ENCODE measurements at regions not wholly inside any gene's neighbourhood (a gene's known extent, or its start where the extent isn't known, plus 50 kb on each side); places are given as distances from the start of the nearest gene placed in this dataset.

DNA sequence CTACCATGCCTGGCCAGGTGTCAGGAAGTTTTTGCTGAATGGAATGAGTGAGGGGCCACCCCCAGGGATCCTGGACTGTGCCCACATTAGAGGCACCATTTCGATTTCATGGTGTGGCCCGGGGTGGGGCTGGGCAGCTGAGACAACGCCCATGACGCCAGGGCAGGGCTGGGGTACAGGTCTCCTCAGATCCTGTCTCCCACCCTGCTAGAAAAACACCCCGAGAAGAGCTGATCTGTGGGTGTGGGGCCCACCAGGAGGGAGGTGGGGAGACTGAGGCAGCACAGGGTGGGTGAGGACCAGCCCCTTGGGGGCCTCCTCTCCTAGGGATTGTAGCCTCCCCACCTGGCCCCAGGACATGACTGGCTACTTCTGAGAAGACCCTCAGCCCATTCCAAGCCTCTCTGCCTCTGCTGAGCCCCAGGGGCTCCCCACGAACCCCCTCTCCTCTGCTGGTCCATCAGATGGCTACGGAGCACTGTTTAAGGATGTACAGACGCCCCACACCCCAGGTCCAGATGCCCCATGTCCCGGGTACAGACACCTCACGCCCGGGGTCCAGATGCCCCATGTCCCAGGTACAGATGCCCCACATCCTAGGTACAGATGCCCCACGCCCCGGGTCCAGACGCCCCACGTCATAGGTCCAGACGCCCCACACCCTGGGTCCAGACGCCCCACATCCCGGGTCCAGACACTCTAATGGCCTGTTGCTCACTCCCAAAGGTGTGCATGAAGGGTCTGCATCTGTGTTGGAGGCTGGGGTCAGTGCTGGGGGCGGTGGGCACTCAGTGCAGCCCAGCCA lies 99.4 kb downstream of the MICALL2 start:
- DNase-seq (ENCODE audit: low read depth) = no peak

- DNase-seq (ENCODE audit: low read depth) = no peak
These were observed 98.7 kb downstream of the MICALL2 start for GRCh38 chr7:1360521-1360971.

- DNase-seq (ENCODE audit: low read depth) = no peak
These were observed 98.1 kb downstream of the MICALL2 start for GRCh38 chr7:1361016-1361755.

GRCh38 chr7:1361756-1362125 lies 97.5 kb downstream of the MICALL2 start:
- no peak for DNase-seq (ENCODE audit: low read depth)

GRCh38 chr7:1362301-1362700 lies 97.0 kb downstream of the MICALL2 start:
- no peak for DNase-seq (ENCODE audit: low read depth)

DNA sequence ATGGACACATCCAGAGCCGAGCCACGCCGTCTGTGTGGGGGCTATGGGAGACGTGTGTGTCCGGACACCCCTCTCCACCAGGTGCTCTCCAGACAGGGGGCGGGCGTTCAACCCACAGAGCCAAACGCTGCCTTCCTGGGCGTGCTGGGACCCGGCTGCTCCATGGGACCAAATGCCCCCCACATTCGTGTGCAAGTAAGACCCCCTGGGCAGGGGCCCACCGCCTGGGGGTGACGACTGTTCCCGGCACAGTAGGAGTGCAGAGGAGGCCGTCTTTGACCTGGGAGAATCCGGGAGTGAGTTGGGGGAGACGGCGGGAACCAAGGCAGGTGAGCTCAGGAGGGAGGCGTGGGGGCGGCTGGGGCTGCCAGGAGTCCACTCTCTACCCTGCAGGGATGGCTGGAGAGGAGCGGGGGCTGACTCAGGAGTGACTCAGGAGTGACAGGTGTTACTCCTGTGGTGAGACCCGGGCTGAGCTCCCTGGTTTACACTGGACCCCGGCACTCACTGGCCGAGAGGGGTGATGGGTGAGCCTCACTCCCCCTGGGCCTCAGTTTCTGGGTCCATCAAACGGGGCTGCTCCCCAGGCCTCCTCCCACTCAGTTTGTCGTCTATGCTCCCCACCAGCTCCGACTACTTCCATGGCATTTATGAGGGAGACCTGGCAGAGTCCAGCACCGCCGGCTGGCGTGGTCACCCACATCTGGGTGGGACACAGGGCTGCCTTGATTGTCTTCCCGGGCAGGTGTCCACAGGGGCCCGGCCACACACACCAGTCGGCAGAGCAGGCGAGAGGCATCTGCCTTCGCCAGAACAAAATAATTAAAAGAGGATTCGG lies 95.0 kb downstream of the MICALL2 start:
- DNase-seq (ENCODE audit: low read depth) = no peak

DNA sequence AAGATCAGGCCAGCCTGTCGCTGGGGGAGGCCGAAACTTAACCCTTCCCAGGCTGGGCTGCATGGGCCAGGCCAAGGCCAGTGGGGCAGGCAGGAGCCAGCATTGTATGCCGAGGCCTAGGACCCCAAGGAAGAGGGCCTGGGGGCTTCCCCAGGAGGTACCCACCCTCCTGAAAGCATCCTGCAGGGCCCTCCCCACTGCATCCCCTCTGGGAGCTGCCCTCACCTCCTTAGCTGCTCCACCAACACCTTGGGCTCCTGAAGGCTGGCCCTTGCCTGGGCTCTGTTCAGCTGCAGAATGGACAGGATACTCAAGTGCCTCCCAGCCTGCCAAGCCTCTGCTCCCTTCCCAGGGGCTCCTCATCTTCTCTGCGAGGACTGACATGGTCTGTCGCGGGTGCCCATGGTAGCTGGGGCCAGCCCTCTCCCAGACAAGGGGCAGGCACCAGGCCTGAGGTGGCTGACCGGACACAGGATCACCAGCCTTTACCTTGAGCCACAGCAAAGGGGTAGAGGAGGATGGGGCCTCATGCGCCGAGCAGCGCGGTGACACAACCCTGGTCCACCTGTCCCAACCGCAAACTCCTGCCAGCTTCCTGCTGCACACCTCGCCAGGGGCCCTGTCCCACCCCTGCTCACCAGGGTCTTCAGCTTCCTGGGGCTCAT lies 94.2 kb downstream of the MICALL2 start:
- no peak for DNase-seq (ENCODE audit: low read depth)

- DNase-seq (ENCODE audit: low read depth) = no peak
These were observed 93.4 kb downstream of the MICALL2 start for GRCh38 chr7:1365846-1366245.

DNA sequence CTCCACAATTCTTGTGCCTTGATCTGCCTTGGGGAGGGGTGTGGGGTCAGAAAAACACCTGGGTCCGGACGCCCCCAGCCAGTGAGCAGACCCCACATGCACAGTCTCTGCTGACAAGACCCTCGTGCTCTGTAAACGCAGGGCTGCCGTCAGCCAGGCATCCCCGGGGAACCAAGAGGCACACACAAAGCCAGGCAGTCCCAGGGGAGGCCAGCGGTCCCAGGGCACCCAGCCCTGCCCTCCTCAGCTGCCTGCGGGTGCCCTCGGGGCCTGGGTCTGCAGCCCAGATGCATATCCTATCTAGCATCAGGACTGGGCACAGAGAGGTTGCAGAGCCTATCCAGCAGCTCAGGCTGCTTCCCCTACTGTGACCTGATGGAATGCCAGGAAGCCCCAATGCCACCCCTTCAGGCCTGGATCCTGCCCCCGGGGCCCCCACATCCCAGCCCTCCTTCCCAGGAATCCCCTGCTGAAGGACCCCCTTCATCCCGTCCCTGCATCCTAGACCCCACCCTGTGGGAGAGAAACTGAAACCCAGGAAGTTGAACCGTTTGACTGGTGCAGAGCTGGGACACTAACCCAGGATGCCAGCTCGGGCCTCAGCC lies 92.4 kb downstream of the MICALL2 start:
- DNase-seq (ENCODE audit: low read depth) = no peak

DNA sequence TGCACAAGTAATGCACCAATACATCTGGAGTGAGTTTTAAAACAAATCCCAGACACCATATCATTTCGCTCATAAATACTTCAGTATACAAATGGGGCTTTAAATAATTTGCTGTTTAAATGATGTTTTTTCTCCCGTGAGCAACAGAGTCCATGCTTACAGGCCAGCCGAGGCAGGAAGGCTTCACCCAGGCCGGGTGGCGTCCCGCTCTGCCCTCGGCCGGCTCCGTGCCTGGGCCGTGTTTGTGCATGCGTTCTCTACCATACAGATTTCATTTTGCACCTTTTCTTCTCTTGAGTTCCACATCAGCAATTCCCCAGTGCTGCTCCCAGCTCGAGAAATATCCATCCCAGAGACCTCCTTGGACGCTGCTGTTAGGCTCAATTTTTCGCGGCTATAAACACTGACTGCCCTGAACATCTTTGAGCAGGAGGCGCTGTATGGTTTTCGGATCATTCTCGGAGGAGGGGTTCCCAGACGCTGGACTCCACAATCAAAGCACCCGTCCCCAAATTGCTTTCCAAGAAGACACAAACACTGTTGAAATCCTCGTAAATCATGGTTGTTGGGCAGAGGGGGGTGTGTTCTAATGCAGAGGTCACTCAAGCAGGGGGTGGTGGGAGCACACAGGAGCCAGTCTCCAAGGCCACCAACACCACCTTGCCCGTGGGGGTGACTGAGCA lies 91.6 kb downstream of the MICALL2 start:
- no peak for DNase-seq (ENCODE audit: low read depth)

DNA sequence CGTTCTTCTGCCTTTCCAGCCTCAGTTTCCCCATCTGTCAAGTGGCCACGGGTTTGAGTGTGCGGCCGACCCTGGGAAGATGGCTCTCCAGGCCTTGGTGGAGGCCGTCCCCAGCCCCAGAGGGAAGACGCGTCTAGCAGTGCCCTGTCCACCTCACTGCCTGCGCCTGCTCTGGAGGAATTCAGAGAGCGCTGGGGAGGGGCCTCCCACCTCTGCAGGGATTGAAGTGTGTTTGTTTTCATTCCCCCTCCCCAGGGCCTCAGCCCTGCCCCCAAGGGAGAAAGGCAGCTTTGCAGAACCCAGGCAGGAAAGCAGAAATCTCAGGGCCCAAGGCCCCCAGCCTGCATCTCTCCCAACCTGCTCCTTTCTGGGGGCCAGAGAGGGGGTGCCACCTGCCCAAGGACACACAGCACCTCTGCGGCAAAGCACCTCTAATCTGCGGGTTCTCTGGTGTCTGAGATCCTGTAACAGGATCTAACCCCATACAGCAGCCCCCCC lies 91.0 kb downstream of the MICALL2 start:
- DNase-seq (ENCODE audit: low read depth) = no peak

GRCh38 chr7:1368682-1369571 lies 90.3 kb downstream of the MICALL2 start:
- peak; percentile 4 for DNase-seq (ENCODE audit: low read depth)

- no peak for DNase-seq (ENCODE audit: low read depth)
These were observed 89.2 kb downstream of the MICALL2 start for GRCh38 chr7:1369916-1370657.

DNA sequence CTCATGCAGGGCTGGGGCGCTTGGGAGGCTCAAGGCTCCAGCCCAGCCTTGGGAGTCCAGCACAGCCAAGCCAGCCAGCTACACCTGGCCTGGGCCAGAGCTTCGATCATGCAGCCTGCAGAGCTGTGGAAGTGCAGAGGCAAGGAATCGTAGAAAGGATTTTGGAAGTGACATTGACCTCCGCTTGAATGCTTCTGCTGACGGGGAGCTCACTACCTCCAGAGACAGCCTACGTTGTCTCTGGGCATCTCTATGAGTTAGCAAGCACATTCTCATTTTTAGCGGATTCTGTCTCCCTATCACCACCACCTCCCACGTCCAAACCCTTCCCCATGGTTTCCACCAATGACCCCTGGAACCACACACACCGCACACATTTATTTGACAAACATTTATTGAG lies 88.5 kb downstream of the MICALL2 start:
- DNase-seq (ENCODE audit: low read depth) = no peak

GRCh38 chr7:1372063-1372462 lies 87.2 kb downstream of the MICALL2 start:
- DNase-seq (ENCODE audit: low read depth) = no peak

- no peak for DNase-seq (ENCODE audit: low read depth)
These were observed 86.4 kb downstream of the MICALL2 start for GRCh38 chr7:1372671-1373379.

GRCh38 chr7:1377111-1377909 lies 82.0 kb downstream of the MICALL2 start:
- no peak for DNase-seq (ENCODE audit: low read depth)
